Esophagus muscularis mucosa (tissue), 4 donors: ENCODE measurements at regions not wholly inside any gene's neighbourhood (a gene's known extent, or its start where the extent isn't known, plus 50 kb on each side); places are given as distances from the start of the nearest gene placed in this dataset.

ENCODE experiments used
- EP300 ChIP-seq: sonication (generic); formaldehyde crosslinking; IDR thresholded peaks from one replicate; pipeline ENCODE4 v1.6.1; 2017; ENCODE audit warnings: antibody characterized with exemption
- POLR2A ChIP-seq: fragments of 450-650 bp; IDR thresholded peaks from one replicate; pipeline ENCODE4 v1.6.1; 2017; ENCODE audit warnings: antibody characterized with exemption, moderate library complexity, mild to moderate bottlenecking, low read depth
- POLR2AphosphoS5 ChIP-seq, 2 donors: sonication (generic); formaldehyde crosslinking; IDR thresholded peaks; one replicate each; pipeline ENCODE4 v1.6.1; 2017; ENCODE audit warnings: antibody characterized with exemption in 2 of 2
- TF ChIP-seq, protein P1 (sequence below), 3 experiments: fragments of 200-600 bp in 2 of 3; fragments of 450-650 bp in 1 of 3; sonication (generic) in 2 of 3; IDR thresholded peaks; one replicate each; pipeline ENCODE4 v1.5.1; 2017 to 2019; ENCODE audit warnings: antibody characterized with exemption in 3 of 3, mild to moderate bottlenecking in 2 of 3, moderate library complexity in 1 of 3

DNA sequence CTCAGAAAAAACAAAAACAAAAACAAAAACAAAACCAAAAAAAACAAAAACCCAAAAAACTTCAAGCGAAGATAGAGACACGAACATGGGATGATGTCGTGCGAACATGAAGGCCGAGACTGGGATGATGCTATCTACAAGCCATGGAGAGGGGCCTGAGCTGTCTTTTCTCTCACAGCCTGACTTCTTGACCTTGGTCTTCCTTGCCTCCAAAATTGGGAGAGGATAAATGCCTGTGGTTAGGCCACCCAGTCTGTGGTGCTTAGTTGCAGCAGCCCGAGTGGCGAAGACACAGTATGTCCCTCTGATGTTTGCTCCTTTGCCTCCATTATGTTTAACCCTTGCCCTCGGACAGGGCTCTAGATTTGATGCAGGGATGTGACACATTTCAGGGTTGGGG is 130.4 kb upstream of the BASP1 start:
- TF ChIP-seq, protein P1, sequence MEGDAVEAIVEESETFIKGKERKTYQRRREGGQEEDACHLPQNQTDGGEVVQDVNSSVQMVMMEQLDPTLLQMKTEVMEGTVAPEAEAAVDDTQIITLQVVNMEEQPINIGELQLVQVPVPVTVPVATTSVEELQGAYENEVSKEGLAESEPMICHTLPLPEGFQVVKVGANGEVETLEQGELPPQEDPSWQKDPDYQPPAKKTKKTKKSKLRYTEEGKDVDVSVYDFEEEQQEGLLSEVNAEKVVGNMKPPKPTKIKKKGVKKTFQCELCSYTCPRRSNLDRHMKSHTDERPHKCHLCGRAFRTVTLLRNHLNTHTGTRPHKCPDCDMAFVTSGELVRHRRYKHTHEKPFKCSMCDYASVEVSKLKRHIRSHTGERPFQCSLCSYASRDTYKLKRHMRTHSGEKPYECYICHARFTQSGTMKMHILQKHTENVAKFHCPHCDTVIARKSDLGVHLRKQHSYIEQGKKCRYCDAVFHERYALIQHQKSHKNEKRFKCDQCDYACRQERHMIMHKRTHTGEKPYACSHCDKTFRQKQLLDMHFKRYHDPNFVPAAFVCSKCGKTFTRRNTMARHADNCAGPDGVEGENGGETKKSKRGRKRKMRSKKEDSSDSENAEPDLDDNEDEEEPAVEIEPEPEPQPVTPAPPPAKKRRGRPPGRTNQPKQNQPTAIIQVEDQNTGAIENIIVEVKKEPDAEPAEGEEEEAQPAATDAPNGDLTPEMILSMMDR (IDR thresholded peaks at IDR 0.05): no peak
- TF ChIP-seq POLR2AphosphoS5 (IDR thresholded peaks at IDR 0.05) (no peak), POLR2A (no peak), EP300 (no peak)
